HG02938 (cell line): ENCODE measurements at regions not wholly inside any gene's neighbourhood (a gene's known extent, or its start where the extent isn't known, plus 50 kb on each side); places are given as distances from the start of the nearest gene placed in this dataset.
"Not testable (repeated sequence)": the region's sequence is repeated elsewhere in the genome, so short reads cannot be mapped to it uniquely, and the experiment has no call there.

Source experiments
- ATAC-seq: cut with Tn5 transposase; IDR thresholded peaks from one replicate; pipeline ENCODE4 v1.9.1; 2021; ENCODE audit warnings: mild to moderate bottlenecking, moderate library complexity; ENCODE audit not compliant: unreplicated experiment

GRCh38 chr20:12112089-12112474 is 194.4 kb downstream of the BTBD3 start:
- no peak for ATAC-seq

- no peak for ATAC-seq
These were observed 195.0 kb downstream of the BTBD3 start for GRCh38 chr20:12112665-12113064.

DNA sequence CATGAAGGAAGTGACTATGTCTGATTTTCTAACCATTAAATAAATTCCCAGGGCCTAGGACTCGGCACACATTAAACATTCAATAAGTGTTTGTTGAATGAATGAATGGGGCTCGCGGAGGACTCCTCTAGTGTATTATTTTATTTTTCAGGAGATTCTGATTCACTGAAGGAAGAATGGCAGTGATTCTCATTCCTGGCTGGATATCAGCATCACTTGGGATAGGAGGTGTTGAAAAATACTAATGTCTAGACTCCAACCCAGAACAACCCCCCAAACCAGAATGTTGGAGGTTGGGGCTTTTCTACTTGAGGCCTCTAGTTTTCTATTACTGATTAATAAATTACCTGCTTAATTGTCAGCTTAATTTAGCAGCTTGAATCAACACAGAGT is 195.4 kb downstream of the BTBD3 start:
- no peak for ATAC-seq

DNA sequence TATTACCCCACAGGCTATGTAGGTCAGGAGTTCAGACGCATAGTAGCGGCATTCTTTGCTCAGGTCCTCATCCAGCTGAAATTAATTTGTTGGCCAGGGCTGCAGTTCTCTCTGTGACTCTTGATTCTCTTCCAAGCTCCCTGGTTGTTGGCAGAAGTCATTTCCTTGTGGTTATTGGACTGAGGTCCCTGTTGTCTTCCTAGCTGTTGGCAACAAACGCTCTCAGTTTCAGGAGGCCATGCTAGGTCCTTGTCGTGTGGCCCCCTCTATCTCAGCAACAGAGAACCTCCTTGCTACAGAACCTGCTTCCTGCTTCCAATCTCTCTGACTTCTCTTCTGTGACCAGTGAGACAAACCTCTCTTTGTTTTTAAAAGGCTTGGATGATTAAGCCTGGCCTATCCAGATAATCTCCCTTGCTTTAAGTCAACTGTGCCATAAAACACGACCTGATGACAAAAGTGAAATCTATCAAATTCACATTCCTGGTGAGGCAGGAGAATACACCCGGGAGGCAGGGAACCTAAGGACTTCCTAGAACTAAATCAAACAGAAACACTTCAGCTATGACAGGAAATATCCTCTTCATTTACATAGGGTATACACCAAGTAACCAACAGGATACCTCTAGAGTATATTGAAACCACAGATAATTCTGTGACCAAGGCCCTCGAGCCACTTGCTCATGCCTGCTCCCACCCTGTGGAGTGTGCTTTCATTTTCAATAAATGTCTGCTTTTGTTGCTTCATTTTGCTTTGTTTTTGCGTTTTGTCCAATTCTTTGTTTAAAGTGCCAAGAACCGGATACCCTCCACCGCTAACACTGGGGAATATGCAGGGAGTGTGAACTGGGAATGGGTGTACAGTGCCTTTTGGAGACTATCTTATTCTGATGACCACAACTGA is 196.0 kb downstream of the BTBD3 start:
- no peak for ATAC-seq

GRCh38 chr20:12129114-12129513 is 211.4 kb downstream of the BTBD3 start:
- not testable (repeated sequence) for ATAC-seq

- not testable (repeated sequence) for ATAC-seq
These were observed 211.8 kb downstream of the BTBD3 start for GRCh38 chr20:12129532-12129931.

DNA sequence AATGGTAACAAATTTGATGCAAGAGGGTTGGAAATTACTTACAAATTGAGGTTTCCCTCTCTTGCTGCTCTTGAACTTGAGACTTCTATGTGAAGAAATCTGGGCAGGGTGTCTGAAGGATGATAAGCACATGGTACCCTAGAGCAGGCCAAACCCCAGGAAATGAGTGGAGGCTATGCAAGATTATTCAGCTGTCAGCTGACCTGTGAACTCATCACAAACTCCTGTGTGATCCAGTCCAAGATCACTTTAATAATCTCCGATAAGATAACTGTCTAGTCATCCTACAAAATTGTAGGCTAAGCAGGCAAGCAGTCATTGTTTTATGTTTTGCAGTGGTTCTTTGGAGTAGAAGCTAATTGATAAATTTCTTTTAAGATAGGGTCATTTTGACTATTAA is 213.1 kb downstream of the BTBD3 start:
- ATAC-seq: no peak

DNA sequence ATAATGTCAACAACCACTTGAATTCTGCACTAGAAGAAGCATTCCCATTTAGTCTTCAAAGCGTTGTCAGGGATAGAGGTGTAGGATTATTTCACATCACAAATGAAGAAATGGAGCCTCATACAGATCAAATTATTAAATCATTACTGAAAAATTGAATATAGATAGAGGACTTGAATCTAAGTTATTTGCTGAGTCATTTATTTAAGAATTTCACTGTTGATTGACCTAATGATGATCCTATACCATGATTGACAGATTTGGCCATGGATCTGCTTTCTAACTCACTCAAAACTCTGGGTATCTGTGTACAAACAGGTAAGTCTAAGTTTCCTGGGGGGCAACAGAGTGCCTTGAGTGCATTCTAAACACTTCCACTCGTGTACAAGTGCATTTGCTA is 215.9 kb downstream of the BTBD3 start:
- ATAC-seq: no peak

DNA sequence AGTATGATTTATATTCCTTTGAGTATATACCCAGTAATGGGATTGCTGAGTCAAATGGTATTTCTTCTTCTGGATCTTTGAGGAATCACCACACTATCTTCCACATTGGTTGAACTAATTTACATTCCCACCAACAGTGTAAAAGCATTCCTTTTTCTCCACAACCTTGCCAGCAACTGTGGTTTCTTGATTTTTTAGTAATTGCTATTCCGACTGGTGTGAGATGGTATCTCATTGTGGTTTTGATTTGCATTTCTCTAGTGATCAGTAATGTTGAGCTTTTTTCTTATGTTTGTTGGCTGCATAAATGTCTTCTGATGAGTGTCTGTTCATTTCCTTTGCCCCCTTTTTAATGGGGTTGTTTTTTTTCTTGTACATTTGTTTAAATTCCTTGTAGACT is 228.3 kb downstream of the BTBD3 start:
- ATAC-seq: not testable (repeated sequence)

- no peak for ATAC-seq
These were observed 235.3 kb downstream of the BTBD3 start for GRCh38 chr20:12152996-12153395.

DNA sequence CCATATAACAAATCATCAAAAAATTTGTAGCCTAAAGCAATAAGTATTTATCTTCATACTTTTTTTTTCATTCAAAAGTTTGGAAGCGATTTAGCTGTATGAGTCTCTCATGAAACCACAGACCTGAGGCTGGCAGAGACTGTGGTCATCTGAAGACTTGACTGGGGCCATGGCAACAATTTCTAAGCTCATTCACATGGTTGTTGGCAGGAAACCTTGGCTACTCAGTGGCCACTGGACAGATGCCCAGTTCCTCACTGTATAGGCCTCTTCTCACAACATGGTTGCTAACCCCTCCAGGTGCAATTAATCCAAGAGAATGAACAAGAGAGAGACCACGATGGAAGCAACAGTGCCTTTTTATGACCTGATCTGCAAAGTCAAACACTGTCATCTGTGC is 235.9 kb downstream of the BTBD3 start:
- ATAC-seq: no peak

- no peak for ATAC-seq
These were observed 238.6 kb downstream of the BTBD3 start for GRCh38 chr20:12156252-12156651.

DNA sequence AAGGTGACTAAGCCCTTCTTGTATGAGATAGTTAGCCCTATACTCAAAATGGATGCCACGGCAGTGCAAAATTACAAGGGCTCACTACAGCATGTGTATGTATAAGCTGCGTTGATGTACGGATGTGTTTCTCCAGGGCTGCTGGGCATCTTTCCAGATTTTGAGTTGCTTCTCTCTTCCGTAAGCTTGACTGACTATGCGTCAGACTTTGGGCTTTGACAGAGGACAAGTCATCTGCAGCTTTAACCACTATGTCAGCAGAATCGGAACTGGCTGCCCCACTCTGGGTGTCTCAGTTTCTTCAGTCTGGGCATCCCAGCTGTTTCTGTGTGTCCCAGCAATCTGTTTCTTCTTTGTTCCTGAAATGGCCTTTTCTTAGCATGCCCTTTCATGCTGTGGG is 241.6 kb downstream of the BTBD3 start:
- ATAC-seq: no peak

DNA sequence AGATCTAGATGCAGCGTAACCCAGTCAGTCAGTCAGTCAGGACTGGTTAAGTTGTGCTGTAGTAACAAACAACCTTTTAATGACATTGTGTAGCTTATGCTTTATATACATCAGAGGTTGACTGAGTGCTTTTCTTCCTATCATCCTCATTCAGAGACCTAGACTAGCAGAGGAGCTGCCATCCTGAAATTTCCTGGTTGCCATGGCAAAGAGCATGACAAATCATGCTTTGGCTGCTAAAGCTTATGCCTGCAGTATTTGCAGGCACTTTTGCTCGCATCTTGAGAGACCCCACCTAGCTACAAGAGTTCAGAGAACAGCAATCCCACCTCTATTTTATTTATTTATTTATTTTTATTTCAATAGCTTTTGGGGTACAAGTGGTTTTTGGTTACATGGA is 244.0 kb downstream of the BTBD3 start:
- no peak for ATAC-seq

- no peak for ATAC-seq
These were observed 248.5 kb downstream of the BTBD3 start for GRCh38 chr20:12166053-12166717.

DNA sequence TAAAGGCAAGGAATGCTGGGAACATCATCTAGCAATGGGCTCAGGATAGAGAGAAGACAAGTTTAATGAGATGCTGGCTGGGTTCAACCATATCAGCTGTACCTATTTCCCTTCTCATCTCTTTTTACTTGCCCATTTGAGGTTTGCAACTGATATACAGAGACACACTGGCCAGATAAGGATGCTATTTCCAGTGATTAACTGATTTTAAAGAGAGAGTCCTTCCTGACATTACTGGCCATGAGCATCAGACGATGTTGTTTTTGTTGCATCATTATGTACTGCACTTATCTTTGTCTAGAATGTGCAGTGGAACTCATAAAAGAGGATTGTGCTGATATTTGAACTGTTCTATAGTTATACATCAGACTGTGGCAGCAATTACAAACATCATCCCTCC is 252.7 kb downstream of the BTBD3 start:
- no peak for ATAC-seq

- no peak for ATAC-seq
These were observed 254.3 kb downstream of the BTBD3 start for GRCh38 chr20:12171923-12172524.

GRCh38 chr20:12173347-12174012 is 255.8 kb downstream of the BTBD3 start:
- ATAC-seq: no peak

GRCh38 chr20:12175538-12175937 is 257.8 kb downstream of the BTBD3 start:
- ATAC-seq: no peak

DNA sequence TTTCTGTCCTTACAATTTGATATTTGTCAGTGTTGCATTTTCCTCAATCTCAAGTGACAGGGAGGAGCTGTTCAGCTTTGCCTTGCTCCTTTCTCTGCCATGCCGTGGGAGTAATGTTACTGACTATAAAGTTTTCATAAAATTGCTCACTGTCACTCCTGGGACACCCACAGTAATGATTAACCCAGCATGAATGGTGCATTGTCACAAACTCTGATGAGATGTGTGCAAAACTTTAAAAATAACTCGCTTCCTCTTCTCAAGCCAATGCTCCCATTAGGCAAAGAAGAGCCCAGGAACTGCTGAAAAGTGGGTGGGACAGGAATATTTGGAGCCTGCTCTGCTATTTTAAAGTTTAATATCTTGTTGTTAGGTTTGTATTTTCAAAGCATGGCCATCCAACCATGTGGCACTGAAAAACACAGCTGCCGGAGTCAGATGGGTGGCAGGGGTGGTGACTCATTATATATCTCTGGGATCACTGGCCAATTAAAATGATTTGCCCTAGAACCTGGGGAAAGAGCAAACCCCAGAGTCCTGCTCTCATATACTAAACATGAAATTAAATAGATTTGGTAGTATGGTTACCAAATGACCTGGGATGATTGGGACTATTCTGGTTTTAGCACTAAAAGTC is 260.1 kb downstream of the BTBD3 start:
- no peak for ATAC-seq

DNA sequence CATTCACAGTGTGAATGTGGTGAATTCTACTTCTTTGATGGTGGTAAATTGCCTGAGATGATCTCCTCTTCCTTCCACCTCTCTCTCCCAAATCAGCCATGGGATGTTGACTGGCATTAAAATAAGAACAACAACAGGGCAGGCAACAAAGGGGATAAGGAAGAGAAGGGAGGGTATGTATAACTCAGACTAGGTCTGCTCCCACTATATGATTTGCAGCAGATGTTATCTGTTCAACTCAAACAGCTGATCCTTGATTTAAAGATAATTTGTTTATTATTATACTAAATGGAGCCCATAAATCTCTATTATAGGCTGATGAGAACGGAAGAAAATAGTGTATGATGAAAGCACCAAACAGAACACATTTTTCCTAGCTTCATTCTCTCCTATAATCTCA is 262.0 kb downstream of the BTBD3 start:
- no peak for ATAC-seq
